ENCODE measurements at regions not wholly inside any gene's neighbourhood (a gene's known extent, or its start where the extent isn't known, plus 50 kb on each side); places are given as distances from the start of the nearest gene placed in this dataset.
A peak's percentile ranks its signal among the peaks of the same experiment; 100 is the strongest.

DNA sequence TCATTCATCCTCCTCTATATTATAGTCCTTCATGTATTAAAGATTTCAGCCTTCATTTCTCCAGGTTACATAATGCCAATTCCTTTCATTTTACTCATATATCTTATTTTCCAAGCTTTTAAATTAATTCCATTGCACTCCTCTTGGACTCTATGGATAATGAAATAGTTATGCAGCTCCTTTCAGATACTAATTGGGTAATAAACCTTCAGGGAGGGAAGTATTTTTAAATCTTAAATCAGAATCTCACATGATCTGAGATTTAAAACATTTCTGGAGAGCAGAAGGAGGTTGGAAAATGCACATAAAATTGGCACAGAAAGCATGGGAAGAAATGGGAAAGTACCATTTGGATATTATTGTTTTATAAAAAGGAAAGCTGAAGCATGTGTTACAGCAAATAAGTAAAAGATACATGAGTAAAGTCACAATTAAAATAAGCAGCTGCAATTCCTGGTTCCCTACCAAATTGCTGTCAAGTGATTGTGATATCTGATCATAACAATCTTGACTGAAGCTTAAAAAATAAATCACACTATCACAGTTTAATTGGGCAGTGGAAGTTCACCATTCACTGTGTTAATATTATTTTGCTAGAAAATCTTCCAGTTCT is 257.9 kb upstream of the NREP start:
- in situ Hi-C loops (cut with MboI; ENCODE audit: low sequenced_read_pairs in 4 of 4) (no loop called here), intact Hi-C loops (cut with DNase I; ENCODE audit: low total_unique reads) (no loop called here)
- Histone ChIP-seq H3K36me3 (no peaks in the 10 kb centered on the region), H3K4me3 (no peak overlapping the region), H3K27me3 (no peaks in the 10 kb centered on the region), H3K9me3 (no peaks in the 10 kb centered on the region), H3K4me1 (peaks cover 0 to 5% of the 10 kb centered on the region in 2 donors), H3K27ac (no peak overlapping the region)
- no peak for DNase-seq
- no peak for ATAC-seq
- TF ChIP-seq, protein P1, sequence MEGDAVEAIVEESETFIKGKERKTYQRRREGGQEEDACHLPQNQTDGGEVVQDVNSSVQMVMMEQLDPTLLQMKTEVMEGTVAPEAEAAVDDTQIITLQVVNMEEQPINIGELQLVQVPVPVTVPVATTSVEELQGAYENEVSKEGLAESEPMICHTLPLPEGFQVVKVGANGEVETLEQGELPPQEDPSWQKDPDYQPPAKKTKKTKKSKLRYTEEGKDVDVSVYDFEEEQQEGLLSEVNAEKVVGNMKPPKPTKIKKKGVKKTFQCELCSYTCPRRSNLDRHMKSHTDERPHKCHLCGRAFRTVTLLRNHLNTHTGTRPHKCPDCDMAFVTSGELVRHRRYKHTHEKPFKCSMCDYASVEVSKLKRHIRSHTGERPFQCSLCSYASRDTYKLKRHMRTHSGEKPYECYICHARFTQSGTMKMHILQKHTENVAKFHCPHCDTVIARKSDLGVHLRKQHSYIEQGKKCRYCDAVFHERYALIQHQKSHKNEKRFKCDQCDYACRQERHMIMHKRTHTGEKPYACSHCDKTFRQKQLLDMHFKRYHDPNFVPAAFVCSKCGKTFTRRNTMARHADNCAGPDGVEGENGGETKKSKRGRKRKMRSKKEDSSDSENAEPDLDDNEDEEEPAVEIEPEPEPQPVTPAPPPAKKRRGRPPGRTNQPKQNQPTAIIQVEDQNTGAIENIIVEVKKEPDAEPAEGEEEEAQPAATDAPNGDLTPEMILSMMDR (IDR thresholded peaks at IDR 0.05 in 4 of 5, conservative IDR thresholded peaks at IDR 0.05 in 1 of 5): no peak
- no peak for TF ChIP-seq POLR2A (IDR thresholded peaks at IDR 0.05)

DNA sequence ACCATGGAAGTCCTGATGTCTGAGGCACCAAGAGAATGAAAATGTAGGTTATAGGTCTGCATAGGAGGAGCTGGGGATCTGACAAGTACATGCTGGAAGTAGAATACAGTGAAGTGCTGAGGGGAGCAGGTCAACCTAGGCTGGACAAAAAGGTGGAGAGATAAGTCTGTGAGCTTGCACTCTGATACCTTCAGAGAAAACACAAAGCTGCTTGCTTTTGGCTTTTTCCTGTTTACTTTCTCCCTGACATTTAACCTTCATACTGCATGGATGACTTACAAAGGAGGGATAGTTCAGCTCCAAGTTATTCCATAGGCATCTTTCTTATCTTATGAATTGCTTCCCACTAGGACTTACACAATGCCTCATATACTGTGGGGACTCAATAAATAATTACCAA is 256.7 kb upstream of the NREP start:
- Histone ChIP-seq H3K4me1 (peaks cover 0 to 5% of the 10 kb centered on the region in 2 donors), H3K27me3 (no peaks in the 10 kb centered on the region), H3K4me3 (no peak overlapping the region), H3K36me3 (no peaks in the 10 kb centered on the region), H3K9me3 (no peaks in the 10 kb centered on the region), H3K27ac (no peak overlapping the region)
- in situ Hi-C loops (cut with MboI; ENCODE audit: low sequenced_read_pairs in 4 of 4): no loop called here
- no peak for ATAC-seq
- intact Hi-C loops (cut with DNase I; ENCODE audit: low total_unique reads): no loop called here
- TF ChIP-seq, protein P1 (IDR thresholded peaks at IDR 0.05 in 4 of 5, conservative IDR thresholded peaks at IDR 0.05 in 1 of 5): no peak
- TF ChIP-seq POLR2A (IDR thresholded peaks at IDR 0.05): no peak
- no peak for DNase-seq

DNA sequence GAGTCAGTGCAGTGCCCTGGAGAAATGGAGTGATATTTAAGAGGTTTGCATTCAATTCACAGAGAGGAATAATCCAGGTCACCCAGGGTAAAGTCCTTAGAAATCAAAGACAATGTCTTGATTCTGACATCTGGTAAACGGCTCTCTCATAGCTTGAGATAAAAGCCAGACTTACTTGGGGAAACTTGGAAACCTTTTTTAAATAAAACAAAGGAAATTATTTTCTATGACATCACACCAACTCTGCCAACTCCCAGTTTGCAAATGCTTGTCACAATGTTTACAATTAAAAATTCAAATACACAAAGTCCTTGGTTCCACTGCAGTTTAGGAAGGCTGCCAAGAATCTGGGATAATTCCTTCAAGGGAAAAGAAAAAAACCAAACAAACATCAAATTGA is 255.1 kb upstream of the NREP start:
- no peak for DNase-seq
- no peaks in the 10 kb centered on the region for H3K9me3 ChIP-seq
- H3K4me3 ChIP-seq: no peak overlapping the region
- H3K36me3 ChIP-seq: no peaks in the 10 kb centered on the region
- H3K4me1 ChIP-seq: peaks cover 0 to 5% of the 10 kb centered on the region in 2 donors
- in situ Hi-C loops (cut with MboI; ENCODE audit: low sequenced_read_pairs in 4 of 4) (no loop called here), intact Hi-C loops (cut with DNase I; ENCODE audit: low total_unique reads) (no loop called here)
- H3K27me3 ChIP-seq: no peaks in the 10 kb centered on the region
- H3K27ac ChIP-seq: peak overlapping the region in 2 of 4 donors; percentile 29 to 37
- ATAC-seq: no peak
- TF ChIP-seq, protein P1 (IDR thresholded peaks at IDR 0.05 in 4 of 5, conservative IDR thresholded peaks at IDR 0.05 in 1 of 5): no peak
- no peak for TF ChIP-seq POLR2A (IDR thresholded peaks at IDR 0.05)

DNA sequence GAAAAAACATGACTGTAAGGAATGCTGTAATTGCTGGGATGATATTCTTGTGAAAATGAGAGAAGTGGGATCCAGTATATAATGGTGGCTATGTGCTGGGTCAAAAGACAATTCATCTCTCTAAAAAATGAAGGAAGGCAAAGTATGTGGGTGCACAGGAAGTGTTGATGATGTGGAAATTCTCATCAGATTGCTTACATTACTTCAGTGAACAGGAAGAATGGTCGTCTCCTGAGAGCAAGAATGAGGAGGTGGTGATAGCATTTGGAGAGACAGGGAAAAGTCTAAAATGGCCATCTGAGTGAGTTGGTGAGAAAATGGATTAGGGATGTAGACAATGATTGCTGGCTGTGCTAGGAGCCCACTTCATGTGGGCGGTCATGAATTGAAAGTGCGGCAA is 253.5 kb upstream of the NREP start:
- intact Hi-C loops (cut with DNase I; ENCODE audit: low total_unique reads) (no loop called here), in situ Hi-C loops (cut with MboI; ENCODE audit: low sequenced_read_pairs in 4 of 4) (no loop called here)
- Histone ChIP-seq H3K27ac (no peak overlapping the region), H3K36me3 (no peaks in the 10 kb centered on the region), H3K9me3 (no peaks in the 10 kb centered on the region), H3K27me3 (no peaks in the 10 kb centered on the region), H3K4me1 (peaks cover 0 to 5% of the 10 kb centered on the region in 2 donors), H3K4me3 (no peak overlapping the region)
- ATAC-seq (no peak), DNase-seq (no peak)
- TF ChIP-seq, protein P1 (IDR thresholded peaks at IDR 0.05 in 4 of 5, conservative IDR thresholded peaks at IDR 0.05 in 1 of 5): no peak
- no peak for TF ChIP-seq POLR2A (IDR thresholded peaks at IDR 0.05)

DNA sequence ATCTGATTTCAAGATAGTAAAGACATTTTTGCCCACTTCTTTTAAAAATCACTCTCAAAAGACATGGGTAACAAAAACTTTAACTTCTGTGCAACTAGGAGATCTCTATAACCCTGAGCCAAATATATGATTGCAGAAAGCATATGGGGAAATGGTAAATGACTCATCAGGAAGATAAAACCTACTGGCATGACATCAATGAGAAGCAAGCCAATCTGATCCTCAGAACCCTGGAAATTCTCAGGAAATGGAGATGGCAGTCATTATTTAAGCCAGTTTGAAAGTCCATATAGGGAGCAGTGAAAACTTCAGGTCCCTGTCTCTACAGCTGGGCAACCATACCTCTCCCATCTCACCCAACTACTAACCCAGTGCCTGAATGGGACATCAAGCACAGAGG is 249.7 kb upstream of the NREP start:
- Histone ChIP-seq H3K9me3 (no peaks in the 10 kb centered on the region), H3K4me3 (no peak overlapping the region), H3K4me1 (no peaks in the 10 kb centered on the region), H3K36me3 (no peaks in the 10 kb centered on the region), H3K27ac (no peak overlapping the region), H3K27me3 (no peaks in the 10 kb centered on the region)
- DNase-seq: no peak
- TF ChIP-seq, protein P1 (IDR thresholded peaks at IDR 0.05 in 4 of 5, conservative IDR thresholded peaks at IDR 0.05 in 1 of 5): no peak
- in situ Hi-C loops (cut with MboI; ENCODE audit: low sequenced_read_pairs in 4 of 4): no loop called here
- no peak for ATAC-seq
- intact Hi-C loops (cut with DNase I; ENCODE audit: low total_unique reads): no loop called here
